ENCODE measurements at regions not wholly inside any gene's neighbourhood (a gene's known extent, or its start where the extent isn't known, plus 50 kb on each side); places are given as distances from the start of the nearest gene placed in this dataset.
A peak's percentile ranks its signal among the peaks of the same experiment; 100 is the strongest.

GRCh38 chr20:39785252-39785917 lies 823.2 kb downstream of the DHX35 start:
- Histone ChIP-seq H3K4me3 (ENCODE audit: low read length) (no peak overlapping the region), H3K4me1 (ENCODE audit: control insufficient read depth, insufficient read depth, low read length) (no peaks in the 10 kb centered on the region), H3K9ac (ENCODE audit: low read length) (no peak overlapping the region), H3K27ac (ENCODE audit: low read depth, low read length) (no peak overlapping the region), H3K36me3 (ENCODE audit: control insufficient read depth, insufficient read depth, low read length) (no peaks in the 10 kb centered on the region), H3K27me3 (ENCODE audit: control insufficient read depth, insufficient read depth, low read length) (no peaks in the 10 kb centered on the region)

- Histone ChIP-seq H3K9ac (ENCODE audit: low read length) (no peak overlapping the region), H3K27me3 (ENCODE audit: control insufficient read depth, insufficient read depth, low read length) (no peaks in the 10 kb centered on the region), H3K36me3 (ENCODE audit: control insufficient read depth, insufficient read depth, low read length) (no peaks in the 10 kb centered on the region), H3K27ac (ENCODE audit: low read depth, low read length) (no peak overlapping the region), H3K4me1 (ENCODE audit: control insufficient read depth, insufficient read depth, low read length) (no peaks in the 10 kb centered on the region), H3K4me3 (ENCODE audit: low read length) (no peak overlapping the region)
These were observed 822.5 kb downstream of the DHX35 start for GRCh38 chr20:39784693-39785092.

GRCh38 chr20:39778847-39779604 lies 816.9 kb downstream of the DHX35 start:
- Histone ChIP-seq H3K36me3 (ENCODE audit: control insufficient read depth, insufficient read depth, low read length) (no peaks in the 10 kb centered on the region), H3K4me1 (ENCODE audit: control insufficient read depth, insufficient read depth, low read length) (no peaks in the 10 kb centered on the region), H3K27ac (ENCODE audit: low read depth, low read length) (no peak overlapping the region), H3K27me3 (ENCODE audit: control insufficient read depth, insufficient read depth, low read length) (no peaks in the 10 kb centered on the region), H3K4me3 (ENCODE audit: low read length) (no peak overlapping the region), H3K9ac (ENCODE audit: low read length) (no peak overlapping the region)

GRCh38 chr20:39778431-39778830 lies 816.3 kb downstream of the DHX35 start:
- Histone ChIP-seq H3K4me1 (ENCODE audit: control insufficient read depth, insufficient read depth, low read length) (no peaks in the 10 kb centered on the region), H3K27ac (ENCODE audit: low read depth, low read length) (no peak overlapping the region), H3K4me3 (ENCODE audit: low read length) (no peak overlapping the region), H3K9ac (ENCODE audit: low read length) (no peak overlapping the region), H3K27me3 (ENCODE audit: control insufficient read depth, insufficient read depth, low read length) (no peaks in the 10 kb centered on the region), H3K36me3 (ENCODE audit: control insufficient read depth, insufficient read depth, low read length) (no peaks in the 10 kb centered on the region)

- H3K36me3 ChIP-seq (ENCODE audit: control insufficient read depth, insufficient read depth, low read length), result no peaks in the 10 kb centered on the region
- H3K4me1 ChIP-seq (ENCODE audit: control insufficient read depth, insufficient read depth, low read length), result no peaks in the 10 kb centered on the region
- no peak overlapping the region for H3K27ac ChIP-seq (ENCODE audit: low read depth, low read length)
- H3K9ac ChIP-seq (ENCODE audit: low read length), result no peak overlapping the region
- no peaks in the 10 kb centered on the region for H3K27me3 ChIP-seq (ENCODE audit: control insufficient read depth, insufficient read depth, low read length)
- no peak overlapping the region for H3K4me3 ChIP-seq (ENCODE audit: low read length)
These were observed 815.5 kb downstream of the DHX35 start for GRCh38 chr20:39777610-39778009.

- Histone ChIP-seq H3K4me1 (ENCODE audit: control insufficient read depth, insufficient read depth, low read length) (no peaks in the 10 kb centered on the region), H3K27me3 (ENCODE audit: control insufficient read depth, insufficient read depth, low read length) (no peaks in the 10 kb centered on the region), H3K4me3 (ENCODE audit: low read length) (no peak overlapping the region), H3K9ac (ENCODE audit: low read length) (no peak overlapping the region), H3K36me3 (ENCODE audit: control insufficient read depth, insufficient read depth, low read length) (no peaks in the 10 kb centered on the region), H3K27ac (ENCODE audit: low read depth, low read length) (no peak overlapping the region)
These were observed 813.0 kb downstream of the DHX35 start for GRCh38 chr20:39775110-39775509.

GRCh38 chr20:39773380-39774000 lies 811.3 kb downstream of the DHX35 start:
- Histone ChIP-seq H3K36me3 (ENCODE audit: control insufficient read depth, insufficient read depth, low read length) (no peaks in the 10 kb centered on the region), H3K9ac (ENCODE audit: low read length) (no peak overlapping the region), H3K27me3 (ENCODE audit: control insufficient read depth, insufficient read depth, low read length) (no peaks in the 10 kb centered on the region), H3K4me1 (ENCODE audit: control insufficient read depth, insufficient read depth, low read length) (no peaks in the 10 kb centered on the region), H3K4me3 (ENCODE audit: low read length) (no peak overlapping the region), H3K27ac (ENCODE audit: low read depth, low read length) (no peak overlapping the region)

GRCh38 chr20:39767352-39767751 lies 805.2 kb downstream of the DHX35 start:
- no peak overlapping the region for H3K9ac ChIP-seq (ENCODE audit: low read length)
- H3K27ac ChIP-seq (ENCODE audit: low read depth, low read length), result no peak overlapping the region
- H3K4me1 ChIP-seq (ENCODE audit: control insufficient read depth, insufficient read depth, low read length), result no peaks in the 10 kb centered on the region
- H3K36me3 ChIP-seq (ENCODE audit: control insufficient read depth, insufficient read depth, low read length), result no peaks in the 10 kb centered on the region
- no peaks in the 10 kb centered on the region for H3K27me3 ChIP-seq (ENCODE audit: control insufficient read depth, insufficient read depth, low read length)
- H3K4me3 ChIP-seq (ENCODE audit: low read length), result no peak overlapping the region

GRCh38 chr20:39766333-39766732 lies 804.2 kb downstream of the DHX35 start:
- H3K9ac ChIP-seq (ENCODE audit: low read length), result no peak overlapping the region
- no peak overlapping the region for H3K27ac ChIP-seq (ENCODE audit: low read depth, low read length)
- H3K36me3 ChIP-seq (ENCODE audit: control insufficient read depth, insufficient read depth, low read length), result no peaks in the 10 kb centered on the region
- no peak overlapping the region for H3K4me3 ChIP-seq (ENCODE audit: low read length)
- H3K4me1 ChIP-seq (ENCODE audit: control insufficient read depth, insufficient read depth, low read length), result no peaks in the 10 kb centered on the region
- H3K27me3 ChIP-seq (ENCODE audit: control insufficient read depth, insufficient read depth, low read length), result no peaks in the 10 kb centered on the region

- no peak overlapping the region for H3K27ac ChIP-seq (ENCODE audit: low read depth, low read length)
- H3K27me3 ChIP-seq (ENCODE audit: control insufficient read depth, insufficient read depth, low read length), result no peaks in the 10 kb centered on the region
- no peaks in the 10 kb centered on the region for H3K4me1 ChIP-seq (ENCODE audit: control insufficient read depth, insufficient read depth, low read length)
- no peaks in the 10 kb centered on the region for H3K36me3 ChIP-seq (ENCODE audit: control insufficient read depth, insufficient read depth, low read length)
- no peak overlapping the region for H3K4me3 ChIP-seq (ENCODE audit: low read length)
- H3K9ac ChIP-seq (ENCODE audit: low read length), result no peak overlapping the region
These were observed 800.6 kb downstream of the DHX35 start for GRCh38 chr20:39762716-39763115.

GRCh38 chr20:39758876-39759275 lies 796.7 kb downstream of the DHX35 start:
- H3K4me1 ChIP-seq (ENCODE audit: control insufficient read depth, insufficient read depth, low read length), result peaks cover 6% of the 10 kb centered on the region
- H3K9ac ChIP-seq (ENCODE audit: low read length), result no peak overlapping the region
- H3K27me3 ChIP-seq (ENCODE audit: control insufficient read depth, insufficient read depth, low read length), result no peaks in the 10 kb centered on the region
- no peaks in the 10 kb centered on the region for H3K36me3 ChIP-seq (ENCODE audit: control insufficient read depth, insufficient read depth, low read length)
- no peak overlapping the region for H3K27ac ChIP-seq (ENCODE audit: low read depth, low read length)
- H3K4me3 ChIP-seq (ENCODE audit: low read length), result no peak overlapping the region

- no peak overlapping the region for H3K9ac ChIP-seq (ENCODE audit: low read length)
- H3K4me3 ChIP-seq (ENCODE audit: low read length), result no peak overlapping the region
- H3K27me3 ChIP-seq (ENCODE audit: control insufficient read depth, insufficient read depth, low read length), result no peaks in the 10 kb centered on the region
- peak overlapping the region; percentile 50 for H3K27ac ChIP-seq (ENCODE audit: low read depth, low read length)
- no peaks in the 10 kb centered on the region for H3K36me3 ChIP-seq (ENCODE audit: control insufficient read depth, insufficient read depth, low read length)
- H3K4me1 ChIP-seq (ENCODE audit: control insufficient read depth, insufficient read depth, low read length), result peaks cover 6% of the 10 kb centered on the region
These were observed 794.7 kb downstream of the DHX35 start for GRCh38 chr20:39756828-39757227.

Measured in rectal smooth muscle tissue (tissue), 1 donor.